Cardiac septum (tissue), 1 donor: ENCODE measurements at regions not wholly inside any gene's neighbourhood (a gene's known extent, or its start where the extent isn't known, plus 50 kb on each side); places are given as distances from the start of the nearest gene placed in this dataset.
"Not testable (repeated sequence)": the region's sequence is repeated elsewhere in the genome, so short reads cannot be mapped to it uniquely, and the experiment has no call there.

Experiments used
- DNase-seq: peaks from one replicate; pipeline ENCODE4 v3.0.0-alpha.2; 2020; ENCODE audit warnings: low spot score
- intact Hi-C: fragments of 100-400 bp; cut with DNase I; formaldehyde crosslinking; loops from one replicate; pipeline ENCODE4 v1.14.0; 2022
- donor health status: DM: no; HTN: no; CAD: no.

GRCh38 chr17:30695265-30695811 lies 129.2 kb downstream of the CRLF3 start:
- intact Hi-C loops, DNase-seq: not testable (repeated sequence)

- intact Hi-C loops, DNase-seq: not testable (repeated sequence)
Observed at GRCh38 chr17:30693772-30694171, 130.7 kb downstream of the CRLF3 start.

DNA sequence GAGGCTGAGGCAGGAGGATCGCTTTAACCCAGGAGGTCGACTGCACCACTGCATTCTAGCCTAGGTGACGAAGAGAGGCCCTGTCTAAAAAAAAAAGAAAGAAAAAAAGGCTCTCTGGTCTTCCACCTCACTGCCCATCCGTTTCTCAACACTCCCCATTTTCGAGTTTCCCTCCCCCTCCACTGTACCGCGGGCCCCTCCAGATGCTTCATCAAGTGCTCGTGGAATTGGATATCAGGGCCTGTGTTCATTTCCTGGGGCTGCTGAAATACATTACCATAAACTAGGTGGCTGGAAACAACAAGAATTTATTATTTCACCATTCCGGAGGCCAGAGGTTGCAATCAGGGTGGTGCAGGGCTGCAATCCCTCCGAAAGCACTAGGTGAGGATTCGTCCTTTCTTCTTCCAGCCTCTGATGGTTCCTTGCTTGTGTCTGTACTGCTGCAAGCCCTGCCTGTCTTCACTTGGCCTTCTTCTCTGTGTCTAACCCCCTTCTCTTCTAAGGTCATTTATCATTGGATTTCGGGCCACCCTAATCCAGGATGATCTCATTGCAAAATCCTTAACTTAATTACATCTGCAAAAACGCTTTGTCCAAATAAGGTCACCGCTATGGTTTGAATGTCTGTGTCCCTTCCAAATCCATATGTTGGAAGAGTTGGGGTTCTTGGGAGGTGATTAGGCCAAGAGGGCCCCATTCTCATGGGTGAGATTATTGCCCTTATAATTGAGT lies 135.1 kb downstream of the CRLF3 start:
- DNase-seq, intact Hi-C loops: not testable (repeated sequence)

- DNase-seq, intact Hi-C loops: not testable (repeated sequence)
Observed at GRCh38 chr17:30686538-30687479, 137.7 kb downstream of the CRLF3 start.

DNA sequence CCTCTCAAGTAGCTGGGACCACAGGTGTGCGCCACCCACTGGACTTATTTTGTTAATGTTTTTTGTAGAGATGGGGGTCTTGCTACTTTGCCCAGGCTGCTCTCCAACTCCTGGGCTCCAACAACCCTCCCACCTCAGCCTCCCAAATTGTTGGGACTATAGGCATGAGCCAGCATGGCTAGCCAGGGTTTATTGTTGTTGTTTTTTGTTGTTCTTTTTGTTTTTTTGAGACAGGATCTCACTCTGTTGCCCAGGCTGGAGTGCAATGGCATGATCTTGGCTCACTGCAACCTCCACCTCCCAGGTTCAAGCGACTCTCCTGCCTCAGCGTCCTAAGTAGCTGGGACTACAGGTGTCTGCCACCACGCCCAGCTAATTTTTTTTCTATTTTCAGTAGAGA lies 142.2 kb downstream of the CRLF3 start:
- intact Hi-C loops, DNase-seq: not testable (repeated sequence)

DNA sequence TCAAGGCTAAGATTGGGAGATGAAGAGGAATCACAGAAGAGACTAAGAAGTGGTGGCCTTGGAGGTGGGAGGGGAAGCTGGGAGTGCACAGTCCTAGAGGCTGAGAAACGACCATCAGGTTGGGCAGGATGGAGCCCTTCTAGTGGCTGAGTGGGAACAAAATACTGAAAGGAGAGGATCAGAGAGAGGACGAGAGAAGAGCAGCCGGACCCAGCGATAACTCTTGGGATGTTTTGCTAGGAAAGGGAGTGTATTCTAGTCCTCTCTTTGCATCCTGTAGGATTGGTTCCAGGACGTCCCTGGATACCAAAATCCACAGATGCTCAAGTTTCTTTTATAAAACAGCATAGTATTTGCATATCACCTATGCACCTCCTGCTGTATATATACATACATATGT lies 143.8 kb downstream of the CRLF3 start:
- DNase-seq, intact Hi-C loops: not testable (repeated sequence)

DNA sequence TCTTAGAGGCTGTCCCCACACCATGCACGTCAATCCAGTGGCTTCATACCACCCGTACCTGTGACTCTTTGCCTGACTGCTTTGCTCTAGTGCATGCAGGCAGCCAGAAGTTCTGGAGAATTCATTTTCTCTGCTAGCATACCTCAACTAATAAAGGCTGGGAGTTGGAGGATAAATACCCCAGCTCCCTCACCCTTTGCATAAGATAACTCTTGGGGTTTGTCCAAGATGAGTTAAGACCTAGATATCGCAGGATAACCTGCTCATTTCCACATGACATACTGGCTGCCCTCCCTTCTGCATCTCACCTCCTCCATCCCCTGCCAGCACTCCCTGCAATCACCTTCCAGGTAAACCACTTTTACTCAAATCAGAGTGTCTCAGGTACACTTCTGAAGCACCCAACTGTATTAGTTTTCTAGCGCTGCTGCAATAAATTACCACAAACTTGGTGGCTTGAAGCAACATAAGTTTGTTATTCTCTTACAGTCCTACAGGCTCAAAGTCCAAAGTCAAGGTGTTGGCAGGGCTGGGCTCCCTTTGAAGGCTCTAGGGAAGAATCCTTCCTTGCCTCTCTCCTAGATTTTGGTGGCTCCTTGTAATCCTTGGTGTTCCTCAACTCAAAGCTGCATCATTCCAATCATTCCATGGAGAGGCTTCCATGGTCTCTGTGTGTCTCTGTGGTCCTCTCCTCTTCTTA lies 146.8 kb downstream of the CRLF3 start:
- intact Hi-C loops = no loop called here
- DNase-seq = no peak

GRCh38 chr17:30675777-30676492 lies 148.6 kb downstream of the CRLF3 start:
- DNase-seq, intact Hi-C loops: not testable (repeated sequence)

GRCh38 chr17:30669217-30669649 lies 155.3 kb downstream of the CRLF3 start:
- intact Hi-C loops, DNase-seq: not testable (repeated sequence)

DNA sequence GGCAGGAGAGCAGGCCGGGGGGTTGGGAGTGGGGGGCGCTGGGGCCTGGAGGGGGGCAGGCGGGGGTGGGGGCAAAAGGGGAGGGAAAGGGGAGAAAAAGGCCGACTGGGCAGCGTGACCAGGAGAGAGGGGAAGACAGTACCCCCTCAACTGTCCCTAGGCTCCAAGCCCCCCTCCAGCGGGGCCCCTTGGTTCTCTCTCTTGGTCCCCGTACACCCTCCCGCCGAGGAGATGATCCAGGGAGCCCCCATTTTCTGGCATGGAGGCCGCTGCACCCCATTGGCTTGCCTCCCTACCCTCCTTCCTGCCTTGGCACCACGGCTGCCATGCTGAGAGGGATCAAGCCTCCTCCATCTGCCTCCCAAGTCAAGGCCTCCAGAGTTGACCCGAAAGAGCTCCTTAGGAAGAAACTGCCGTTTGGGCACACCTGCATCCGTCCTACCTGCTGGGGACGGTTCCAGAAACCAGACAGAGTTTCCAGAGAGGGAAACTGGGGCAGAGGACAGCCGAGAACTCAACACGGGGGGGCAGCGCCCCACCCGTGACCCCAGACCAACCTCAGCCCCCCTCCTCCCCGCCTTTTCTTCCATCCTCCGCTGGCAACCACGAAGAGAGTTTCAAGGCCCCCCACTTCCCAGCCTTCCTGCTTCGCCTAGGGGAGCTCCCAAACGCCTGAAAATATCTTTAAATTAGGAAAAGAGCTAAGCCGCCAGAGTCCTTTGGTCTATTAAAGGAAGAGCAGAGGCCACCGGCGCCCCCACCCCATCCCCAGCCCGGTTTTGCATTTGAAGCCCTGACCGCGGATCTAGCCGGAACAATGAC lies 155.9 kb downstream of the CRLF3 start:
- not testable (repeated sequence) for DNase-seq

GRCh38 chr17:30667657-30668359 lies 156.7 kb downstream of the CRLF3 start:
- intact Hi-C loops, DNase-seq: not testable (repeated sequence)

More for the DNA sequence above, 155.9 kb downstream of the CRLF3 start:
- intact Hi-C loops = not testable (repeated sequence)

- intact Hi-C loops, DNase-seq: not testable (repeated sequence)
Observed at GRCh38 chr17:30666838-30667656, 157.4 kb downstream of the CRLF3 start.

DNA sequence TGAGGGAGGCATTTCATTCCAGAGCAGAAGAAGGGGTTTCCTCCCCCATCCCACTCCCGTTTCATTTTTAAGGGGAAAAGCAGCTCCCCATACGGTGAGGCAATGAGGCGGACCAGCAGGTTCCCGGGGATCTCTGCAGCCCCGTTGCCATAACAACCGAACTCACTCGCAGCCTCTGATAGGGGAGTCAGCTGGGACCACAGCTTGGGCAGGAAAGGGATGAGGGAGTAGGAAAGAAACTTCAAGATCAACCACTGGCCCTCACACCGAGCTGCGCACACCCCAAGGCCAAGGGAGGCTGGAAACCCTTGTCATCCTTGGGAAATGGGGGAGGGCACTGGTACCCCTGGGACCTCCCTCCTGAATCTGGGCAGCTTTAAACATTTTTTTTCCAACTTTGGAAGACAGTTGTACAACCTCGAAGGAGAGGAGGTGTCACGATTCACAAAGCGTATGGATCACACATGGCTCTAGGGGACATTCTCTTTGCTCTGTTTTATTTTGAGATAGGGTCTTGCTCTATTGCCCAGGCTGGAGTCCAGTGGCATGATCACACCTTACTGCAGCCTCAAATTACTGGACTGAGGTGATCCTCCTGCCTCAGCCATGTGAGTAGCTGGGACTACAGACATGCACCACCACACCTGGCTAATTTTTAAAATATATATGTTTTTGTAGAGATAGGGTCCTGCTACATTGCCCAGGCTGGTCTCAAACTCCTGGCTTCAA lies 160.6 kb downstream of the CRLF3 start:
- intact Hi-C loops, DNase-seq: not testable (repeated sequence)

GRCh38 chr17:30657148-30657547 lies 167.3 kb downstream of the CRLF3 start:
- DNase-seq, intact Hi-C loops: not testable (repeated sequence)

DNA sequence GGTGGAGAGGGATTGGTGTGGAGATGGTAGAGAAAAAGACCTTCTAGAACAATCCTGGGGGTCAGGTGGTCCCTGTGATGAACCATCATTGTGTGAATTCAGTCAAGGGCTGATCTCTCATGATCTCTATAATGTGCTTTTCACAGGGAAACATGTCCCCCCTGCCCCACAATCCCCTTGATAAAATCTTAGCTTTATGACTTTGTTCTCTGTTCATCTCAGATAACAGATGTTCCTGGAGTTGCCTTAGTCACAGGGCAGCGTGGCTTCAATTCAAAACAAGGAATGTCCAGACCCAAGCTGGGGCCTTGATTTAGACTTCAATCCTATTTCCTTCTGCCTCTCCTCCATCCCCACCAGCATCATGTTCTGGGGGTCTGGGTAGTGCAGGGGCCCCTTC lies 171.5 kb downstream of the CRLF3 start:
- DNase-seq, intact Hi-C loops: not testable (repeated sequence)

DNA sequence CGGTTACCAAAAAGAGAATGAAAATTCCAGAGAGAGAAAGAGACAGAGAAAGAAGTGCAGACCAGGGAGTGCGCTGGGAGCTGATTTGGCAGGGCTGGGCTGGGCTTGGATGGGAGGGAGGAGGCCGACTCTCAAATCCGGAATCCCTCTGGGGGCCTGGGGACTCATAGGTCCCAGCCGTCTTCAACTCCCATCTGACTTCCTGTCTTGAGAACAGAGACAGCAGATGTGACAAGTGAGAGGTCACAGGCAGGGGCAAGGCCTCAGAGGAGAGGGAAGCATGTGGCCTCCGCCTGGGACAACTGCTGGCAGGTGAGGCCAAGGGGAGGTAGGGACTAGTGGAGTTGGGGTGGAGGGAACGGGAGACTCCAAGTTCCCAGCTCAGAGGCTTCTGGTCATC lies 172.9 kb downstream of the GOSR1 start:
- intact Hi-C loops, DNase-seq: not testable (repeated sequence)
